ENCODE measurements at regions not wholly inside any gene's neighbourhood (a gene's known extent, or its start where the extent isn't known, plus 50 kb on each side); places are given as distances from the start of the nearest gene placed in this dataset.

DNA sequence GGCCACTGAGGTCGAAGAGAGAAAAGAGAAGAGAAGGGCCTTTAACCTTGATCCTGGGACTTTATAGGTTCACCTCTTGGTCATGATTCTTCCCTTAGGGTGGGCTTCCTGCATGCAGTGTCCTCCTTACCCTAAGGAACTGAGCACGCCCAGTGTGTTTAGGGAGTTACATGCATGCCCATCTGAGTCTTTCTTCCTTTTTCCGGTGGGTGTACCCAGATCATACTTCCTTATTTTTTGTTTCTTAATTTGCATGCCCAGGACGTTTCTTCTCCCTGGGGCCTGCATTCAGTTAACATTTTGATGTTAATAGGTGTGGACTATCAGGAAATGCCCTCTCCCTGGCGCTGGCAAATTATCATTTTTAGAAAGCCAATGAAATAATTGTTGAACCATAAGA lies 91.5 kb downstream of the HTR1B start:
- no peaks in the 10 kb centered on the region for H3K27me3 Mint-ChIP-seq (ENCODE audit: low read depth)
- no peak for DNase-seq (ENCODE audit: low read depth, low spot score)
- no peak overlapping the region for H3K27ac Mint-ChIP-seq (ENCODE audit: unreplicated experiment)
- H3K4me1 Mint-ChIP-seq, result no peaks in the 10 kb centered on the region
- no peaks in the 10 kb centered on the region for H3K9me3 Mint-ChIP-seq
- TF ChIP-seq CTCF (conservative IDR thresholded peaks at IDR 0.05), result no peak
- H3K4me3 Mint-ChIP-seq, result no peak overlapping the region
- H3K36me3 Mint-ChIP-seq (ENCODE audit: low read depth), result no peaks in the 10 kb centered on the region

DNA sequence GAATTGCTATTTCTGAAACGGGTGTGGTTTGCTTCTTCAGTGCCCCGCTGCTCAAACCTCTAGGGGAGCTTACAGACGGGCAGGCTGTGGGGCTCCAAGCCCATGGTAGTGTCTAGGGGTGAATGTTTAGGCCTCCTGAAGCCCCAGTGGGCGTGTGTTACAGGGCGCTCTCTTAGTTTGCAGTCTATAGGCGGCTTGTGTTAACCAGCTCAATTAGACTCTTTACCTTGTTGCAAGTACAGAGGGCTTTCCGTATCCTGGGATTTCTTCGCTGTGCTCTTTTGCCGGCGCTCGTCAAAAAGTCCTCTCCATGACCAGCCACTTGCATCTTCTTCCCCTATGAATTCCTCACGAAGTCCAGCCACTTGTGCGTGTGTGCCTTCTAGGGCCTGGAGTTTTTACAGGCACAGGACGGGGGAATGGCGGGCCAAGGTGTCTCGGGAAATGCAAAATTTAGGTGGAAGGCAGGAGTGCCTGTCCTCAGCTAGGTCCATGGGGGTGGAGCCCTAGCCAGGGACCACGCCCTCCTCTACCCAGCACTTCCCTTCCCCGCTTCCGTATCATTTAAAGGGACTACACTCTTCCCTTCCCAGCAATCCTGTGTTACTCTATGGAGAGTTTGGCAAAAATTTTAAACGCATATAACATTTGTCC lies 94.5 kb downstream of the HTR1B start:
- H3K36me3 Mint-ChIP-seq (ENCODE audit: low read depth), result no peaks in the 10 kb centered on the region
- no peak overlapping the region for H3K27ac Mint-ChIP-seq (ENCODE audit: unreplicated experiment)
- no peaks in the 10 kb centered on the region for H3K9me3 Mint-ChIP-seq
- H3K4me1 Mint-ChIP-seq, result no peaks in the 10 kb centered on the region
- peak overlapping the region; percentile 92 for H3K4me3 Mint-ChIP-seq
- no peaks in the 10 kb centered on the region for H3K27me3 Mint-ChIP-seq (ENCODE audit: low read depth)
- DNase-seq (ENCODE audit: low read depth, low spot score), result no peak
- no peak for TF ChIP-seq CTCF (conservative IDR thresholded peaks at IDR 0.05)

DNA sequence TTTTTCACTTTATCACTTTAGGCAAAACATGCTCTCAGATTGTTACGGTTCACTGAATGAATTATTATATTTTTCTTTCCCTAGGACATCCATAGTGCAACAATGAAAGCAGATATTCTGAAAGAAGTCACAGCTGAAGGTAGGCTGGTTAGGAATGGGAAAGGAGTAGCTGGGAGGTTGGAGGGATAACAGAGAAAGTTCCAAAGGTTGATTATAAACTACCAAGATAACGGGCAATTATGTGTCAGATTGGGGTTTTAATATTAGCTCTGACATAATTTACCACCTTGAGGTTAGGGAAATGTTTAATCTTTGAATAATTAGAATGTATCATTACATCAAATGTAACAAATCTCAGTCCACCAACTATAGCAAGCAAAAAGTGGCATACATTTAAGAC lies 96.5 kb downstream of the HTR1B start:
- no peaks in the 10 kb centered on the region for H3K9me3 Mint-ChIP-seq
- H3K4me3 Mint-ChIP-seq, result no peak overlapping the region
- no peak for DNase-seq (ENCODE audit: low read depth, low spot score)
- H3K4me1 Mint-ChIP-seq, result no peaks in the 10 kb centered on the region
- TF ChIP-seq CTCF (conservative IDR thresholded peaks at IDR 0.05), result no peak
- H3K27me3 Mint-ChIP-seq (ENCODE audit: low read depth), result no peaks in the 10 kb centered on the region
- no peak overlapping the region for H3K27ac Mint-ChIP-seq (ENCODE audit: unreplicated experiment)
- H3K36me3 Mint-ChIP-seq (ENCODE audit: low read depth), result no peaks in the 10 kb centered on the region

- Mint-ChIP-seq H3K36me3 (ENCODE audit: low read depth) (no peaks in the 10 kb centered on the region), H3K9me3 (no peaks in the 10 kb centered on the region), H3K4me1 (no peaks in the 10 kb centered on the region), H3K27me3 (ENCODE audit: low read depth) (no peaks in the 10 kb centered on the region), H3K27ac (ENCODE audit: unreplicated experiment) (no peak overlapping the region), H3K4me3 (no peak overlapping the region)
- TF ChIP-seq CTCF (conservative IDR thresholded peaks at IDR 0.05), result no peak
- DNase-seq (ENCODE audit: low read depth, low spot score), result no peak
Measured at GRCh38 chr6:77363702-77364101, 99.6 kb downstream of the HTR1B start.

GRCh38 chr6:77362055-77362454 lies 101.2 kb downstream of the HTR1B start:
- no peak for TF ChIP-seq CTCF (conservative IDR thresholded peaks at IDR 0.05)
- Mint-ChIP-seq H3K4me1 (no peaks in the 10 kb centered on the region), H3K4me3 (no peak overlapping the region), H3K9me3 (no peaks in the 10 kb centered on the region), H3K27ac (ENCODE audit: unreplicated experiment) (no peak overlapping the region), H3K36me3 (ENCODE audit: low read depth) (no peaks in the 10 kb centered on the region), H3K27me3 (ENCODE audit: low read depth) (no peaks in the 10 kb centered on the region)
- DNase-seq (ENCODE audit: low read depth, low spot score), result no peak

All from neural crest cell (in vitro differentiated cells).